ENCODE measurements at regions not wholly inside any gene's neighbourhood (a gene's known extent, or its start where the extent isn't known, plus 50 kb on each side); places are given as distances from the start of the nearest gene placed in this dataset.

- H3K9me3 Mint-ChIP-seq: no peaks in the 10 kb centered on the region
- TF ChIP-seq CTCF (IDR thresholded peaks at IDR 0.05; ENCODE audit: unreplicated experiment in 3 of 3): no peak
- peaks cover 10% of the 10 kb centered on the region for H3K4me1 Mint-ChIP-seq
- no peak overlapping the region for H3K4me3 Mint-ChIP-seq
- no peak overlapping the region for H3K27ac Mint-ChIP-seq
- H3K27me3 Mint-ChIP-seq (ENCODE audit: low read depth): no peaks in the 10 kb centered on the region
- H3K36me3 Mint-ChIP-seq (ENCODE audit: low read depth): no peaks in the 10 kb centered on the region
Observed at GRCh38 chr6:81812401-81812800, 59.9 kb upstream of the TENT5A start.

GRCh38 chr6:81808851-81809570, 56.5 kb upstream of the TENT5A start:
- TF ChIP-seq CTCF (IDR thresholded peaks at IDR 0.05; ENCODE audit: unreplicated experiment in 3 of 3): no peak
- H3K27me3 Mint-ChIP-seq (ENCODE audit: low read depth): no peaks in the 10 kb centered on the region
- peaks cover 10% of the 10 kb centered on the region for H3K4me1 Mint-ChIP-seq
- no peaks in the 10 kb centered on the region for H3K36me3 Mint-ChIP-seq (ENCODE audit: low read depth)
- H3K27ac Mint-ChIP-seq: peak overlapping the region in 2 of 3 experiments; percentile 19
- no peak overlapping the region for H3K4me3 Mint-ChIP-seq
- no peaks in the 10 kb centered on the region for H3K9me3 Mint-ChIP-seq

GRCh38 chr6:81806793-81807565, 54.5 kb upstream of the TENT5A start:
- no peak overlapping the region for H3K4me3 Mint-ChIP-seq
- peaks cover 10% of the 10 kb centered on the region for H3K4me1 Mint-ChIP-seq
- no peaks in the 10 kb centered on the region for H3K27me3 Mint-ChIP-seq (ENCODE audit: low read depth)
- H3K27ac Mint-ChIP-seq: peak overlapping the region in 2 of 3 experiments; percentile 24 to 28
- no peaks in the 10 kb centered on the region for H3K36me3 Mint-ChIP-seq (ENCODE audit: low read depth)
- H3K9me3 Mint-ChIP-seq: no peaks in the 10 kb centered on the region
- no peak for TF ChIP-seq CTCF (IDR thresholded peaks at IDR 0.05; ENCODE audit: unreplicated experiment in 3 of 3)

GRCh38 chr6:81802356-81802755, 49.9 kb upstream of the TENT5A start:
- Mint-ChIP-seq H3K27me3 (ENCODE audit: low read depth) (no peaks in the 10 kb centered on the region), H3K9me3 (no peaks in the 10 kb centered on the region), H3K4me3 (no peak overlapping the region), H3K4me1 (no peaks in the 10 kb centered on the region), H3K36me3 (ENCODE audit: low read depth) (no peaks in the 10 kb centered on the region), H3K27ac (no peak overlapping the region)
- no peak for TF ChIP-seq CTCF (IDR thresholded peaks at IDR 0.05; ENCODE audit: unreplicated experiment in 3 of 3)
